Activated CD8-positive, alpha-beta T cell treated with anti-CD3 and anti-CD28 coated beads for 36 hours (primary cell): ENCODE measurements at regions not wholly inside any gene's neighbourhood (a gene's known extent, or its start where the extent isn't known, plus 50 kb on each side); places are given as distances from the start of the nearest gene placed in this dataset.

ENCODE experiments used
- ATAC-seq: fragments of 200-7000 bp; cut with Tn5 transposase; one replicate; pipeline ENCODE4 v1.10.0; 2021; ENCODE audit warnings: mild to moderate bottlenecking, moderate library complexity
- CTCF ChIA-PET: fragments of 350-600 bp; sonication (Branson Sonifier 250); formaldehyde crosslinking; loops from one replicate; lab custom pipeline; 2021; ENCODE audit warnings: antibody characterized with exemption; lab: Charles Lee
- POLR2A ChIA-PET: fragments of 350-600 bp; sonication (Branson Sonifier 250); formaldehyde crosslinking; loops from one replicate; lab custom pipeline; 2021; ENCODE audit warnings: antibody characterized with exemption; lab: Charles Lee
- DNase-seq: peaks from one replicate; pipeline ENCODE4 v3.0.0-alpha.2; 2020
- H3K27ac Mint-ChIP-seq: one replicate; pipeline ENCODE4 v1.8.0; 2021; ENCODE audit warnings: mild to moderate bottlenecking, mixed read lengths
- H3K27me3 Mint-ChIP-seq: one replicate; pipeline ENCODE4 v1.8.0; 2021; ENCODE audit warnings: mixed read lengths
- H3K36me3 Mint-ChIP-seq: one replicate; pipeline ENCODE4 v1.8.0; 2021; ENCODE audit warnings: low read depth, mixed read lengths
- H3K4me1 Mint-ChIP-seq: one replicate; pipeline ENCODE4 v1.8.0; 2021; ENCODE audit warnings: low read depth, mixed read lengths
- H3K4me3 Mint-ChIP-seq: one replicate; pipeline ENCODE4 v1.8.0; 2021; ENCODE audit warnings: mild to moderate bottlenecking, moderate library complexity, mixed read lengths
- H3K9me3 Mint-ChIP-seq: one replicate; pipeline ENCODE4 v1.8.0; 2021; ENCODE audit warnings: mixed read lengths
- intact Hi-C: fragments of 100-400 bp; cut with micrococcal nuclease; formaldehyde crosslinking; loops from one replicate; pipeline ENCODE4 v1.10.0; 2022
- TF ChIP-seq, protein P1 (sequence below): fragments of 200-600 bp; IDR thresholded peaks from one replicate; pipeline ENCODE4 v1.8.0; 2022; ENCODE audit warnings: antibody characterized with exemption, mild to moderate bottlenecking

DNA sequence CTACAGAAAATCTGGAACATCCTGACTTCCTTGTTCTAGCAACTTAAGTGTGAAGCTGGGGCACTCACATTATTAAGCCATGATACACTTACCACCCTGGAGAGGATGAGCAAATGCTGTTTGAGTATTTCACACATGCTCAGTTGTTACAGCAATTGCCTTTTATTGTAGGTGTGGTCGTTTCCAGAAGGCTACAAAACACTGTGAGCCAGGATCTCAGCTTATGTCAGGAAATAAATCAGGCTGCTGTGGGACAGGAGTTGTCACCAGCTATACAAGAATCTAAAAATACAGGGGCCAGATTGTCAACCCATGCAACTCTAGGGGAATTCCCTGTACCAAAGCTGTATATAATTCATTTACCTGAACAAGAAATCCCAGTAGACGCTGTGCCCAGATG, 273.3 kb upstream of the SP4 start:
- H3K36me3 Mint-ChIP-seq, result no peaks in the 10 kb centered on the region
- ChIA-PET CTCF (no interaction called here), POLR2A (no interaction called here)
- no peak overlapping the region for H3K4me3 Mint-ChIP-seq
- TF ChIP-seq, protein P1, sequence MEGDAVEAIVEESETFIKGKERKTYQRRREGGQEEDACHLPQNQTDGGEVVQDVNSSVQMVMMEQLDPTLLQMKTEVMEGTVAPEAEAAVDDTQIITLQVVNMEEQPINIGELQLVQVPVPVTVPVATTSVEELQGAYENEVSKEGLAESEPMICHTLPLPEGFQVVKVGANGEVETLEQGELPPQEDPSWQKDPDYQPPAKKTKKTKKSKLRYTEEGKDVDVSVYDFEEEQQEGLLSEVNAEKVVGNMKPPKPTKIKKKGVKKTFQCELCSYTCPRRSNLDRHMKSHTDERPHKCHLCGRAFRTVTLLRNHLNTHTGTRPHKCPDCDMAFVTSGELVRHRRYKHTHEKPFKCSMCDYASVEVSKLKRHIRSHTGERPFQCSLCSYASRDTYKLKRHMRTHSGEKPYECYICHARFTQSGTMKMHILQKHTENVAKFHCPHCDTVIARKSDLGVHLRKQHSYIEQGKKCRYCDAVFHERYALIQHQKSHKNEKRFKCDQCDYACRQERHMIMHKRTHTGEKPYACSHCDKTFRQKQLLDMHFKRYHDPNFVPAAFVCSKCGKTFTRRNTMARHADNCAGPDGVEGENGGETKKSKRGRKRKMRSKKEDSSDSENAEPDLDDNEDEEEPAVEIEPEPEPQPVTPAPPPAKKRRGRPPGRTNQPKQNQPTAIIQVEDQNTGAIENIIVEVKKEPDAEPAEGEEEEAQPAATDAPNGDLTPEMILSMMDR, result no peak
- no peaks in the 10 kb centered on the region for H3K9me3 Mint-ChIP-seq
- DNase-seq (no peak), ATAC-seq (no peak)
- no peak overlapping the region for H3K27ac Mint-ChIP-seq
- H3K4me1 Mint-ChIP-seq, result no peaks in the 10 kb centered on the region
- peaks cover 4% of the 10 kb centered on the region for H3K27me3 Mint-ChIP-seq
- intact Hi-C loops, result no loop called here

DNA sequence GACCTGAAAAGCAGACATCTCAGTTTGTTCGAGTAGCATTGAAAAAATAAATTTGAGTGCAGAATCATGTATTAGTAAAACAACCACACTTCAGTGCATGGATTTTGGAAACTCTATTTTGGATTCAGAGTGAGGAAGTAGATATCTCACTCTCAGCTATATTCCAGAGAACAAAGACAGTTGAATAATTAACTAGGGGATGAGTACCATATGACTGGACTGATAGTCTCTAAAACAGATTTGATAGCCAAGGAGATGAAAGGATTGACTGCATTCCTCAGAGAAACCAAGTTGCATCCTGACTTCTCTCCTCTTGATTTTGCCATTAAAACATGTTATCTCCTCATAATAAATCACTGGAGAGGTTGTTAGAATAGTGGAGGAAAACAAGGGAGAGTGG, 268.4 kb upstream of the SP4 start:
- Mint-ChIP-seq H3K36me3 (no peaks in the 10 kb centered on the region), H3K4me1 (no peaks in the 10 kb centered on the region), H3K27me3 (peaks cover 3% of the 10 kb centered on the region), H3K9me3 (no peaks in the 10 kb centered on the region), H3K27ac (no peak overlapping the region), H3K4me3 (no peak overlapping the region)
- TF ChIP-seq, protein P1, result no peak
- POLR2A ChIA-PET, result no interaction called here
- intact Hi-C loops, result no loop called here
- ATAC-seq (no peak), DNase-seq (no peak)
- CTCF ChIA-PET, result no interaction called here

DNA sequence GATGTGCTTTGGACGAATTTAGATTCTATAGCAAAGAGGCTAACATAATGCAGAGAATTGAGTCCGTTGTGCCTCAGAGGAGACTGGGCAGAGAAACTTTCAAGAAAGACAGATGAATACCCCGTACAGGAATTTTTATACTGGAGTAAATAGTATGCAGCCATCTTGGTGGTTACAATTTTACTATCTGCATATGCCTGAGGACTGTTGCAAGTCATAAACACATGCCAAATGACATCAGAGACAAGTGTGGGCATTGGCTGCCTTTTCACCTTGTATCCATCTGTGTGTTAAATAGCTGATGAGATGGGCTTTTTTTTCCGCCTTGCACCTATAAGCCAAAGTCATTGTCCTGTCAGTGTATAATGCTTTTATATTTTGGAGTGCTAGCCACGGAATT, 267.5 kb upstream of the SP4 start:
- ChIA-PET POLR2A (no interaction called here), CTCF (no interaction called here)

DNA sequence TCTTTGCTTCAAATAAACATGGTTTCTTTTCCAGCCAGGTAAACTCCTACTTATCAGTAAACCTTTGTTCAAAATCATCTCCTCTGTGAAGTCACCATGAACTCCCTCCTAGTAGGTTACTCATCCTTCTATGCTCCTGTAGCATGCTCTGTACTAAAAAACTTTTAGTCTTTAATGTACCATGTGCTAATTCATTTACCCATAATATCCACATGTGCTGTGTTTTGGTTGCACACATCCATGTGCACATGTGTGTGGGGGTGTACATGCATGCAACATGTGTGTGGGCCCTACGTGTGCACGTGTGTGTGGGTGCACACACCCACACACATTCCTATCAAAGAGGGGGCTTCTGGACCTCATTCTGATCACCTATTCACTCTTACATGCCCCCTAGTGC, 259.9 kb upstream of the SP4 start:
- ATAC-seq (no peak), DNase-seq (no peak)
- Mint-ChIP-seq H3K36me3 (no peaks in the 10 kb centered on the region), H3K27me3 (peaks cover 43% of the 10 kb centered on the region), H3K4me1 (no peaks in the 10 kb centered on the region), H3K9me3 (no peaks in the 10 kb centered on the region), H3K4me3 (no peak overlapping the region), H3K27ac (no peak overlapping the region)
- ChIA-PET POLR2A (no interaction called here), CTCF (no interaction called here)
- TF ChIP-seq, protein P1, result no peak
- intact Hi-C loops, result no loop called here

More for the DNA sequence above, 267.5 kb upstream of the SP4 start:
- Mint-ChIP-seq H3K4me3 (no peak overlapping the region), H3K9me3 (no peaks in the 10 kb centered on the region), H3K36me3 (no peaks in the 10 kb centered on the region), H3K4me1 (no peaks in the 10 kb centered on the region), H3K27ac (no peak overlapping the region), H3K27me3 (peaks cover 7% of the 10 kb centered on the region)
- intact Hi-C loops, result no loop called here
- DNase-seq, result no peak
- TF ChIP-seq, protein P1, result no peak
- ATAC-seq, result no peak

DNA sequence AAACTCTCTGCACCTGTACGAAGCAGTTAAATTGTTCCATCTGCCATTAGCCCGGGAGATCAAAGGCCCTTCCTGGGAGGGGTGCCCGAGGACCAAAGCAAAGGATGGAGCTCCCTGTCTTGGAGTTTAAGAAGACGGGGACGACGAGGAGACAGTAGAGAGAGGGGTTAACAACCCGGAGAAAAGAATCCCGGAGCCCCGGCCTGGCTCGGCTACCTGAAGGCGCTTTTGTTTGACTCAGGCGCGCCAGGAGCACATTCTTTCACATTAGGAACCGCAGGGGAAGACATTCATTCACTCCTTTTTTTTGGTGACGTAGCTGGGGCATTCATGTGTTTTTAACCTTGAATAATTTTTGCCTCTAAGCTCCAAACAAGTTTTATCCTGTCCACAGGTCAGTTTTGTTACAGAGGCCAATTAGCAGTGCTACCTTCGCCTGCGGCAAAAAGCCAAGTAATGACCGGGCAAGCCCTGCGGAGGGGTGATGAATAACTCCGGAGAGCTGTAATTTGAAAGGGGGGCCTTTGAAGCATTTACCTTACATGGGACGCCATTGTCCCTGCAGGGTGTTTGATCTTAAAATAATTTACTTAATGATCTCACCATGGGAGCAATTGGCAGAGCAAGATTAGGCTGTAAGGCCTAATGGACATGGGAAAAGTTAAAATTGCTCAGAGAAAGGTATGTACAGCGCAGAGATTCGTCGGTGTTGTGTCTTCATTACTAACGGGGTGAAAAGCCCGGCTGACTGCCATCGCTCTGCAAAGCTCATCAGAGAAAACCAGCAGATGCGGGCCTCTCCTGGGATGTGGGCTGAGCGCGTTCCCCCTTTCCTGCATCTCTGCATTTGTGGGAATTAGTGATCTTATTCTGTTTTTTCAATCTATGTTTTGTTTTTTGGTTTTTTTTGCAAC, 258.0 kb upstream of the SP4 start:
- no peak for ATAC-seq
- no peak overlapping the region for H3K4me3 Mint-ChIP-seq
- no peaks in the 10 kb centered on the region for H3K9me3 Mint-ChIP-seq
- H3K36me3 Mint-ChIP-seq, result no peaks in the 10 kb centered on the region
- H3K4me1 Mint-ChIP-seq, result no peaks in the 10 kb centered on the region
- H3K27me3 Mint-ChIP-seq, result peaks cover 53% of the 10 kb centered on the region
- intact Hi-C loops, result no loop called here
- ChIA-PET CTCF (no interaction called here), POLR2A (interaction anchor here (0.5 kb wide), 1 partner anchor 670 kb away, joined by 3 read pairs; no protein-coding TSS in a partner anchor)
- H3K27ac Mint-ChIP-seq, result no peak overlapping the region
- TF ChIP-seq, protein P1, result no peak
- DNase-seq, result no peak
